Astrocyte (in vitro differentiated cells and primary cell): ENCODE measurements at regions not wholly inside any gene's neighbourhood (a gene's known extent, or its start where the extent isn't known, plus 50 kb on each side); places are given as distances from the start of the nearest gene placed in this dataset.

ENCODE experiments used
- CTCF ChIP-seq: IDR thresholded peaks from 2 replicates; pipeline ENCODE4 v1.5.1; 2011; ENCODE audit warnings: low read depth, mild to moderate bottlenecking, inconsistent platforms, low read length, moderate library complexity; ENCODE audit not compliant: insufficient read depth
- EZH2 ChIP-seq: IDR thresholded peaks from 2 replicates; pipeline ENCODE4 v1.6.1; 2012; ENCODE audit warnings: mild to moderate bottlenecking, low read length, inconsistent platforms; ENCODE audit not compliant: insufficient read depth

DNA sequence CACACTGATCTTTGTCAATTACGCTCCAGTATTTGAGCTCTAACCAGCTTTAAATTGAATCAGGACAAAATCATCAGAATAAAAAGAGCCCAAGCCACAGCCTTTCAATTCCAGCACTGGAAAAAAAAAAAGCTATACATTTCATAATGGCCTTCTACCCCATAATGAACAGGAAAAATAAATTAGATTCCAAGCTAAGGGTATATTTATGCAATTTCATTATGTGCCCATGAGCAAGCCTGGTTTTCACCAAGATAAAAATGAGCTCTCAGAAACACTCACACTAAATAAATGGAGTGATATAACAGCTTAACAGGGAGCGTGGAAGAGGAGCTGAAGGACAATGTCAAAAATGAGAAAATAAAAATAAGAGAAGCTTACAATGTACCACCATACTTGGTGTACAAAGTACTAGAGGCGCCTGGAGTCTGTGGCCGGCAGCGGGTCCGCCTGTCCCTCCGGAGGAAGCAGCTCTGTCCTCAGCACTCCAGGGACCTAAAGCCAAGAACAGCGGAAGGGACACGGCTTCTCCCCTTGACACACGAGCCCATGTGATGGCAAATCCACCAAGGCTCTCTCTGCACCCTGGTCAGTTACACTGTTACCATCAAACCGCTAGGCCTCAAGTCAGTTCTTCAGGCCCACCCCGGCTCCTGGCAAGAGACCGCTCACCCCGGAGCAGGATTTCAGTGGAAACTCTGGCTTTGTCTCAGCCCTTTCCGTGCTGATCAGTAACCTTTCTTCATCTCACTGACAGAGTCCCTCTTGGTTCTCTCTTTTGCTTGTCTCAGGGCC is 69.6 kb downstream of the RBFOX3 start:
- TF ChIP-seq CTCF, result no peak
- no peak for TF ChIP-seq EZH2
